HEK293T (cell line): ENCODE measurements at regions not wholly inside any gene's neighbourhood (a gene's known extent, or its start where the extent isn't known, plus 50 kb on each side); places are given as distances from the start of the nearest gene placed in this dataset.

ENCODE experiments used
- ARNT ChIP-seq: fragments of 450-650 bp; IDR thresholded peaks from 2 replicates; pipeline ENCODE4 v1.6.1; 2017; ENCODE audit warnings: mild to moderate bottlenecking
- BHLHE40 ChIP-seq: fragments of 450-650 bp; IDR thresholded peaks from 2 replicates; pipeline ENCODE4 v1.6.1; 2016; ENCODE audit warnings: mild to moderate bottlenecking, moderate library complexity, borderline replicate concordance
- FOXM1 ChIP-seq: fragments of 450-650 bp; IDR thresholded peaks from 2 replicates; pipeline ENCODE4 v1.6.1; 2017; ENCODE audit warnings: mild to moderate bottlenecking, borderline replicate concordance
- HDGF ChIP-seq: fragments of 450-650 bp; IDR thresholded peaks from 2 replicates; pipeline ENCODE4 v1.6.1; 2017; ENCODE audit warnings: antibody characterized with exemption, borderline replicate concordance
- L3MBTL2 ChIP-seq: fragments of 450-650 bp; conservative IDR thresholded peaks from 2 replicates; pipeline ENCODE4 v1.6.1; 2016; ENCODE audit warnings: mild to moderate bottlenecking

DNA sequence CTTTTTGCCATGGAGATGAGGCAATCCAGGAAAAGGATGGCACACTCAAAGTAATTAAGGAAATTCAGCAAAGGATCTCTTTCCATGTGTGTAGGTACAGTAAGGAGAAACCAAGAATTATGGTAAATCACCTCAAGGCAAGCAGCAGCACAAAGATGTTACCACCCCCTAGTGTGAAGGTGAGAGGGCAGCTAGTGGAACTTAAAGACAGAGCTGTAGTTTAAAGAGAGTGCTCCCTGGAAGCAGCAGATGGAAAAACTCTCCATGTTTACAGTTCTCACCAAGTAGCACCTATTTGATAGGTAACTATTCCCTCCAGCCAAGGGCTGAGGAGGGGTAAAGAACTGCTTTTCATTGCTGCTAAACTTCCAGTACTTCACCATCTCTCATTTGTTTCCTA is 860.4 kb upstream of the CRIM1 start:
- TF ChIP-seq ARNT (no peak), HDGF (no peak), FOXM1 (no peak), BHLHE40 (no peak), L3MBTL2 (no peak)
